Epithelial cell of proximal tubule (primary cell): ENCODE measurements at regions not wholly inside any gene's neighbourhood (a gene's known extent, or its start where the extent isn't known, plus 50 kb on each side); places are given as distances from the start of the nearest gene placed in this dataset.

Source experiments
- DNase-seq: peaks from one replicate; pipeline ENCODE4 v3.0.0-alpha.2; 2011; ENCODE audit warnings: low read depth
- H3K4me3 ChIP-seq: 2 replicates; pipeline ENCODE4 v1.5.1; 2011; ENCODE audit warnings: low read depth, mild to moderate bottlenecking, low read length
- TF ChIP-seq, protein P1 (sequence below): conservative IDR thresholded peaks from 2 replicates; pipeline ENCODE4 v1.5.1; 2012; ENCODE audit warnings: low read depth, mild to moderate bottlenecking, low read length

DNA sequence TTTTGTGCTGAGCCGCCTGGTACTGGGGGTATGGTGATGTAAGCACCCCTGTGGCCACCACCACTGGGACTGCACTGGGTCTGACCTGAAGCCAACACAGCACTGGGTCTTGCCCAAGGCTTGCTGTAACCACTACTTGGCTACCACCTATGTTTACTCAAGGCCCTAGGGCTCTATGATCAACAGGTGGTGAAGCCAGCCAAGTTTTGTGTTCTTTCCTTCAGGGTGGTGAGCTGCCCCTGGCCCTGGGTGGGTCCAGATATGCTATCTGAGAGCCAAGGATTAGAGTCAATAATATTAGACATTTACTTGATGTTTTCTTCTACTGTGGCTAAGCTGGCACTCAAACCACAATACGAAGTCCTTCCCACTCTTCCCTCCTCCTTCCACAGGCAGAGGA lies 55.1 kb upstream of the PAGE4 start:
- no peak for DNase-seq
- TF ChIP-seq, protein P1, sequence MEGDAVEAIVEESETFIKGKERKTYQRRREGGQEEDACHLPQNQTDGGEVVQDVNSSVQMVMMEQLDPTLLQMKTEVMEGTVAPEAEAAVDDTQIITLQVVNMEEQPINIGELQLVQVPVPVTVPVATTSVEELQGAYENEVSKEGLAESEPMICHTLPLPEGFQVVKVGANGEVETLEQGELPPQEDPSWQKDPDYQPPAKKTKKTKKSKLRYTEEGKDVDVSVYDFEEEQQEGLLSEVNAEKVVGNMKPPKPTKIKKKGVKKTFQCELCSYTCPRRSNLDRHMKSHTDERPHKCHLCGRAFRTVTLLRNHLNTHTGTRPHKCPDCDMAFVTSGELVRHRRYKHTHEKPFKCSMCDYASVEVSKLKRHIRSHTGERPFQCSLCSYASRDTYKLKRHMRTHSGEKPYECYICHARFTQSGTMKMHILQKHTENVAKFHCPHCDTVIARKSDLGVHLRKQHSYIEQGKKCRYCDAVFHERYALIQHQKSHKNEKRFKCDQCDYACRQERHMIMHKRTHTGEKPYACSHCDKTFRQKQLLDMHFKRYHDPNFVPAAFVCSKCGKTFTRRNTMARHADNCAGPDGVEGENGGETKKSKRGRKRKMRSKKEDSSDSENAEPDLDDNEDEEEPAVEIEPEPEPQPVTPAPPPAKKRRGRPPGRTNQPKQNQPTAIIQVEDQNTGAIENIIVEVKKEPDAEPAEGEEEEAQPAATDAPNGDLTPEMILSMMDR, result no peak
- no peak overlapping the region for H3K4me3 ChIP-seq

DNA sequence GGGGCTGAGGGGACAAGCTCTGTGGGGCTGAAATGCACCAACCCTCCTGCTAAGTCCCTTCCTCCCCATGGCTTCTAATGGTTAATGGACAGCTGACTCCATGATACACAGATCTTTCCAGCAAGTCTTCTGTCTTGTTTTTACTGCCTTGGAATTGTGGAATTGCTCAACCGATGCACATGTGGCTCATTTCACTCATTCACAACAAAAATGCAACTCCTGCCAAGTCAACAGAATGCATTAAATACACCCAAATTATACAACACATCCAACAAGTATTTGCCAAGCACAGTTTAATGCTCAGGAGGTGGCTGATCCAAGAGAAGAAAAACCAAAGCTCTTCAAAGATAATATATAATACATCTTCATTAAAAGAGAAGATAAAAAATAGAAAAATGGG lies 61.9 kb upstream of the PAGE4 start:
- TF ChIP-seq, protein P1, result no peak
- H3K4me3 ChIP-seq, result no peak overlapping the region

DNA sequence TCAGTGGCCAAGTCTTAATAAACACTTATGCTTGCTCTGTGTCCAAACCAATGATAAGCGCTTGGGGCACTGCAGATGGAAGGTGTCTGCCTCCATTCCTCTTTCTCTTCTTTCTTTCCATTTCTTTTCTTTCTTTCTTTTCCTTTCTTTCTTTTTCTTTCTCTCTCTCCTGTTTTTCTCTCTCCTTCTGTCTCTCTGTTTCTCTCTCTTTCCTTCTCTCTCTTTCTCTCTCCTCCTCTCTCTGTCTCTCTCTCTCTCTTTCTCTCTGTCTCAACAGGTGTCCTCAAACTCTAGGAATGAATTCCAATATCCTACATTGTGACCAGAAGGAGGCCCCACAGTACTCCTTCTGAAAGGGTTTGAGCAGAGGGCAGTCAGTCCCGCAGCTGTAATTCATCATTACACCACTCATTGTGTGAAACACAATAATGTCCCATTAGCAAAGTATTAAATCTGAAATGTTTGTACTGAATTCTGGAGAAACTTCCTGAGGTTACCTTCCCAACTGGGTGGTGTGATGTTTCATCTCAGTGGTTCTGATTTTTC lies 66.5 kb upstream of the PAGE1 start:
- TF ChIP-seq, protein P1, result no peak
- H3K4me3 ChIP-seq, result no peak overlapping the region
- DNase-seq, result no peak

More for the DNA sequence above, 61.9 kb upstream of the PAGE4 start:
- DNase-seq, result no peak

DNA sequence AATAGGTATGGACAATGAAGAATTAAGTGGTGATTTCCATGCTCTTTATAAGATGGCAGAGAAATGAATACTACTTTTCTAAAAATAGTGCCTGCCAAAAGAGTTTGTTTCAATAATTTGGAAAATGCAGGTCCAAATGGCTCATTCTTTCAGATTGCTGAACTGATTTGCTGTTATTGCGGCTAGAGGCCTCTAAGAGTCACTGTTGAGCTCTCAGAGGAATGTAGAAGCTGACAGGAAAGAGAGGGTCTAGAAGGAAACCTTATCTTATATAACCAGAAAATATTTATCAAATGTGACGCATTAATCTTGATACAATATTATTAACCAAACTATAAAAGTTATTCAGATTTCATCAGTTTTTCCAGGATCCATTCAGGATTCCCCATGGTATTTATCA lies 65.7 kb upstream of the PAGE1 start:
- TF ChIP-seq, protein P1, result peak; percentile 61
- DNase-seq, result no peak
- H3K4me3 ChIP-seq, result no peak overlapping the region

DNA sequence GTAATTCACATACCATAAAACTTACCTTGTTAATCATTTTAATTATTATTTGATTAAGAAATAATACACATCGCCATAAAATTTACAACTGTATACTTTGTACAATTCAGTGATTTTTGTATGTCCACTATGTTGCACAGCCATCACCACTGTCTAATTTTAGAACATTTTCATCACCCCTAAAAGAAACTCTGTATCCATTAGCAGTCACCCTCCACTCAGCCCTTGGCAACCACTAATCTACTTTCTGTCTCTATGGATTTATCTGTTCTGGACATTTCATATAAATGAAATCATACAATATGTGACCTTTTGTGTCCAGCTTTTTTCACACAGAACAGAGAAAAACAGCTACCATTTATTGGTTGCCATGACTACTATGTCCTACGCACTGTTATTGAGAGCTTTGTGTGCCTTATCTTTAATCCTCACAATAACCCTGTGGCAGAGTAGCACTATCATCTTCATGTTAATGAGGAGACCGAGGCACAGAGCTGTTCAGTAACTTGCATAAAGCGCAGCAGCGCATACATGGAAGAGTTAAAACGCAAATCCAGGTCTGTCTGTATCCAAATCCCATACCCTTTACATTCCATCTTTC lies 64.6 kb upstream of the PAGE1 start:
- H3K4me3 ChIP-seq, result no peak overlapping the region
- TF ChIP-seq, protein P1, result no peak
- DNase-seq, result no peak

DNA sequence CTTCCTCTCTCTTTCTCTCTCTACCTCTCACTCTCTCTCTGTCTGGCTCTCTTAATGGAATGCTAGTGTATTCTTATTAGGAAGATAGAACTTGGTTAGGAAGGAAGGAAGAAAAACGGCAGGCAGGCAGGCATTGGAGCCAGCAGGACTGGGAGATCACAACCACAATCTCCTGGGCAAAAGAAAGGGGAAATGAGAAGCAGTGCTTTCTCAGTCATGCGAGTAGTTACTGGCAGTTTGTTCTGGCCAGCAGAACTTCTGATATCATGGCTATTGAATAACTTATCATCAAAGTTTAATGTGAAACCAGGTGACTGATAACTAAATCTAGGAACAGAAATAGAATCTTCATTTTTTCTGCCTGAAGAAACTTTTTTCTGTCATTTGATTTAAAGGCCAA lies 60.9 kb upstream of the PAGE1 start:
- H3K4me3 ChIP-seq, result no peak overlapping the region
- TF ChIP-seq, protein P1, result no peak
- DNase-seq, result no peak

DNA sequence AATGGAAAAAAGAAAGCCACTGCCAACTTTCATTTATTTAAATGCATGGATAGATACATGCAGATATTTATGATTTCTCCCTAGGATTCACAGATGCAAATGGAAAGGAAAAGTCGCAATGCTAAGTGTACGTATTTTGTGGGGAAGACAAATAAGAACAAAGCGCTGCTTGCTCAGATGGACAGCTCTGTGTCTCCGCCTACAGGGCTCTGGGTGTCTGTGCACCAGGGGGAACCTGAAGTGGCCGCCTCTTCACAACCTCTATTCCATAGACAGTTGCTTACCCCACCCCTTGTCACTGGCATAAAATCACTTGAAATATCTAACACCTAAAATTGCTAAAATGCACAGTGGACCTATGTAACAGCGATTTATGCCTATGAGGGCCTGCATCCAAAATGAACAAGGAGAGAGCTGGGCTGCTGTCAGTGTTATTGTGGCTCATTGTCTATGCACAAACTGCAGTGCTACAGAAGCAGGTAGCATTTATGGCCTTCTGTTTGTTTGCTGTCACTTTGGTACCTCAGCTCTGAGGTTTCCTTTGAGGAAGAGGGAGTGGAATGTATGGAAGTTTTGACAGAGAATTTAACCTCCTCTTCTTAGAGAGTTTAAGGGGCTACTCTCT lies 58.6 kb upstream of the PAGE1 start:
- H3K4me3 ChIP-seq, result no peak overlapping the region
- TF ChIP-seq, protein P1, result peak; percentile 72
- DNase-seq, result no peak
